ENCODE measurements at regions not wholly inside any gene's neighbourhood (a gene's known extent, or its start where the extent isn't known, plus 50 kb on each side); places are given as distances from the start of the nearest gene placed in this dataset.

DNA sequence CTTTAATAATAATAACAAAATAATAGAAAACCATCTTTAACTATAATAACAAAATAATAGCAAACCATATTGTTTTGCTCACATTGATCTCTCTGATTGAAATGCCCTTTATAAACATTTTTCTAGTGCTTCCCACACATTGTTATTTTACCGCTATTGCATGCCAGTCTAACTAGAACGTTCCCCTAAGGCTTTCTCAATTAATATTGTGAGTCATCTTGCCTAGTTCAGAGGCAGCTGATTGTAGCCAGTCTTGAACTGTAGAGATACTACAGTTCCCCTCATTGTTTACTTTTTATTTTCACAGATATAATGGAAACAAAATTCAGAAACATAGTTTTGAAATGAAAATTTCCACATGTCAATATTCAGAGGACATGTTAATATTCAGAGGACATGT, 192.3 kb upstream of the ADGRL4 start:
- Histone ChIP-seq H3K9me3 (ENCODE audit: low read length) (no peaks in the 10 kb centered on the region), H3K4me2 (ENCODE audit: low read length) (no peak overlapping the region), H4K20me1 (ENCODE audit: insufficient read depth) (no peaks in the 10 kb centered on the region)

DNA sequence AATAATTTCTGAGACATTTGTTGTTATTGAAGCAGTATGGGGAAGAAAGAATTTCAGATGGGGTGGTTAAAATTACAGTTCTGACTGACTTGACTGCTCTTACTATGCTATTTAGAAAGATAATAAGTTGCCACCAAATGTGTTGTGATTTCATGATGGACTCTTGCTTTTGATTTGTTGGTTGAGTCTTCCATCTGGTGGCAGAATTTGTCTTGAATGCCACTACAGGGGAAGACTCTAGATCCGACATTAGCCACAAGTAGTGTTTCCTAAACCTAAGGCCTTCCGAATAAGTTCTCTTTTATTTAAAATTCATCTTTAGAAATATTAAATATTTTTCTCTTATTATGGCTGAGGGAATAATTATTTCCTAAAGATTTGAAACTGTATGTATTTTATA, 190.9 kb upstream of the ADGRL4 start:
- no peaks in the 10 kb centered on the region for H3K9me2 ChIP-seq (ENCODE audit: insufficient read depth, low read length)
- no peak overlapping the region for H3K9ac ChIP-seq (ENCODE audit: low read length)
- no peaks in the 10 kb centered on the region for H3K27me3 ChIP-seq (ENCODE audit: insufficient read depth, low read depth, low read length)
- no peak overlapping the region for H3K27ac ChIP-seq (ENCODE audit: low read length)
- no peaks in the 10 kb centered on the region for H3K79me2 ChIP-seq (replicated peaks; ENCODE audit: insufficient read depth, low read length)
- H3K9me3 ChIP-seq (ENCODE audit: low read length): no peaks in the 10 kb centered on the region
- H3F3A ChIP-seq (ENCODE audit: insufficient read depth, low read length, poor library complexity, severe bottlenecking): no peaks in the 10 kb centered on the region
- no peaks in the 10 kb centered on the region for H4K20me1 ChIP-seq (ENCODE audit: insufficient read depth)
- TF ChIP-seq TAF1 (IDR thresholded peaks at IDR 0.05; ENCODE audit: low read depth) (no peak), MXI1 (conservative IDR thresholded peaks at IDR 0.05; ENCODE audit: poor library complexity, severe bottlenecking) (no peak), RAD21 (conservative IDR thresholded peaks at IDR 0.05) (peak; percentile 41), SMC3 (conservative IDR thresholded peaks at IDR 0.05; ENCODE audit: poor library complexity) (peak; percentile 31)
- H3K4me2 ChIP-seq (ENCODE audit: low read length): no peak overlapping the region
- no peak overlapping the region for H3K4me3 ChIP-seq (ENCODE audit: low read length)
- no peak overlapping the region for H2AFZ ChIP-seq (ENCODE audit: low read depth, low read length)
- no peaks in the 10 kb centered on the region for H3K36me3 ChIP-seq (ENCODE audit: insufficient read depth, low read length)

More for the DNA sequence above, 192.3 kb upstream of the ADGRL4 start:
- Histone ChIP-seq H3K9ac (ENCODE audit: low read length) (no peak overlapping the region), H2AFZ (ENCODE audit: low read depth, low read length) (no peak overlapping the region), H3K79me2 (replicated peaks; ENCODE audit: insufficient read depth, low read length) (no peaks in the 10 kb centered on the region), H3K27me3 (ENCODE audit: insufficient read depth, low read depth, low read length) (no peaks in the 10 kb centered on the region), H3K27ac (ENCODE audit: low read length) (no peak overlapping the region), H3K9me2 (ENCODE audit: insufficient read depth, low read length) (no peaks in the 10 kb centered on the region), H3K36me3 (ENCODE audit: insufficient read depth, low read length) (no peaks in the 10 kb centered on the region), H3F3A (ENCODE audit: insufficient read depth, low read length, poor library complexity, severe bottlenecking) (no peaks in the 10 kb centered on the region), H3K4me3 (ENCODE audit: low read length) (no peak overlapping the region)
- TF ChIP-seq EZH2 (IDR thresholded peaks at IDR 0.05; ENCODE audit: borderline replicate concordance, insufficient read depth, low read length, poor library complexity, severe bottlenecking) (no peak), CTCF (IDR thresholded peaks at IDR 0.05; ENCODE audit: poor library complexity, severe bottlenecking) (no peak), REST (IDR thresholded peaks at IDR 0.05; ENCODE audit: borderline replicate concordance) (no peak), TAF1 (IDR thresholded peaks at IDR 0.05; ENCODE audit: low read depth) (no peak), RAD21 (conservative IDR thresholded peaks at IDR 0.05) (no peak), SMC3 (conservative IDR thresholded peaks at IDR 0.05; ENCODE audit: poor library complexity) (no peak), EP300 (conservative IDR thresholded peaks at IDR 0.05; ENCODE audit: poor library complexity, severe bottlenecking) (no peak)

GRCh38 chr1:79196211-79196610, 189.7 kb upstream of the ADGRL4 start:
- no peaks in the 10 kb centered on the region for H3K79me2 ChIP-seq (replicated peaks; ENCODE audit: insufficient read depth, low read length)
- no peak for TF ChIP-seq TAF1 (IDR thresholded peaks at IDR 0.05; ENCODE audit: low read depth)
- H3K4me3 ChIP-seq (ENCODE audit: low read length): no peak overlapping the region
- no peak overlapping the region for H2AFZ ChIP-seq (ENCODE audit: low read depth, low read length)
- H3K27ac ChIP-seq (ENCODE audit: low read length): no peak overlapping the region
- H3K9me3 ChIP-seq (ENCODE audit: low read length): no peaks in the 10 kb centered on the region
- no peaks in the 10 kb centered on the region for H3K27me3 ChIP-seq (ENCODE audit: insufficient read depth, low read depth, low read length)
- no peaks in the 10 kb centered on the region for H3F3A ChIP-seq (ENCODE audit: insufficient read depth, low read length, poor library complexity, severe bottlenecking)
- H3K4me2 ChIP-seq (ENCODE audit: low read length): no peak overlapping the region
- no peaks in the 10 kb centered on the region for H3K36me3 ChIP-seq (ENCODE audit: insufficient read depth, low read length)
- no peaks in the 10 kb centered on the region for H4K20me1 ChIP-seq (ENCODE audit: insufficient read depth)
- H3K9me2 ChIP-seq (ENCODE audit: insufficient read depth, low read length): no peaks in the 10 kb centered on the region
- no peak overlapping the region for H3K9ac ChIP-seq (ENCODE audit: low read length)

Data from neural cell (in vitro differentiated cells).